Midbrain (tissue), 1 donor: ENCODE measurements at regions not wholly inside any gene's neighbourhood (a gene's known extent, or its start where the extent isn't known, plus 50 kb on each side); places are given as distances from the start of the nearest gene placed in this dataset.

ENCODE experiments used
- DNase-seq: peaks from one replicate; lab custom pipeline; 2025; lab: John Stamatoyannopoulos, UW

DNA sequence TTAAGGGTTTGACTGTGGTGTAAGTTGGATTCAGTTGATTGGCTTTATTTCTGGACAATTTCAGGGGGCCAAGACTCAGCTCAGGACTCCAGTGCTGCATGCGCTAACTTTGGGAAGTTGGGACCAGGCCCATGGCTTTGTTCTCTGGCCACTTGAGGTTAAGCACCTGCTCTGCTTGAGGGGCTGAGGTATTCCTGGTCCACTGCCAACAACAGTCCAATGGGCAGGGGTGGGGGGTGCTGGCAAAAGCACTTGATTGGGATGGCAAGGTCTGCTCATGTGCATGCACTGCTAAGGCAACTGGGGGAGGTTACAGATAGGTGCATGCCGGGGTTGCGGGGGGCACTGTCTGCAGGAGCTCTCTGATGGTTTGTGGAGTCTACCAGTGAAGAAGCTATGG is 52.6 kb upstream of the ASB17 start:
- DNase-seq, result no peak

- no peak for DNase-seq
Observed at GRCh38 chr1:75985827-75986226, 53.6 kb upstream of the ASB17 start.

DNA sequence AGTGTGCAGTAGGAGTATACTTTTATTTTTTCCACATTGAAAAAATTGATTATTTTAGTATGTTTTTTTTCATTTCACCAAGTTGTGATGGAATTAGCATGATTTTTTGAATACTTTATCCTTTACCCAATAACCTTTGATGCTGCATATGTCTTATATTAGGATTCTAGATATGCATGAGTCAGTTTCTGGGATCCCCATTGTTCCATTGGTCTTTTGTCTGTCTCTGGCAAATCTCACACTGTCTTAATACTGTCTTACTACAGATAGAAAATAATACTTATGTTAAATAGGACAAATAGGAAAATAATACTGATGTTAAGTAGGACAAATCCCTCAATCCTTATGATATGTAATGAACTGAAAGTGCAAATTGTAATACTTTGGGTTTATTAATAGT is 54.3 kb upstream of the ASB17 start:
- no peak for DNase-seq

- DNase-seq, result no peak
Observed at GRCh38 chr1:75989121-75989520, 56.9 kb upstream of the ASB17 start.

- no peak for DNase-seq
Observed at GRCh38 chr1:75990686-75991085, 58.5 kb upstream of the ASB17 start.

- DNase-seq, result peak; percentile 87
Observed at GRCh38 chr1:75991497-75992114, 59.4 kb upstream of the ASB17 start.

GRCh38 chr1:75992312-75992711 is 60.1 kb upstream of the ASB17 start:
- no peak for DNase-seq

DNA sequence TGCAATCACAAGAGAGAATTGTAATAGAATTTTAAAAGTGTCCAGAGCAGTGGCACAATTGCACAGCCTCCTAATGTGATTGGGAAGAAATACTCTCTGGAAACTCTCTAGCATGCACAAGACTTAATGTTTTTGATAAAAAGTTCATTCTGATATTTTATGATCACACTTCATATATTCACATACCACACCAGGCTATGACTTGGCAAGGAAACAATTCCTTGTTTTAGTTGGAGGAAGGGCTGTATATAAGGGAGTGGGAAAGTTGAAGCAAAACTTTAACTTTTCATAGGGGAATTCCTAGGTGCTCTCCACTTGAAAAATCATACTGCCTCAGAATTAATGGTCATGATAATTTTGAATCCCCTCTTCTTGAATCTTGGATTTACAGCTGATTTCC is 61.5 kb upstream of the ASB17 start:
- DNase-seq, result no peak

- no peak for DNase-seq
Observed at GRCh38 chr1:75996196-75996595, 64.0 kb upstream of the ASB17 start.

- DNase-seq, result no peak
Observed at GRCh38 chr1:75999034-75999433, 66.8 kb upstream of the ASB17 start.

GRCh38 chr1:76003946-76004345 is 70.6 kb upstream of the ST6GALNAC3 start:
- no peak for DNase-seq

GRCh38 chr1:76005765-76006164 is 68.8 kb upstream of the ST6GALNAC3 start:
- no peak for DNase-seq

- DNase-seq, result no peak
Observed at GRCh38 chr1:76006234-76006633, 68.3 kb upstream of the ST6GALNAC3 start.

DNA sequence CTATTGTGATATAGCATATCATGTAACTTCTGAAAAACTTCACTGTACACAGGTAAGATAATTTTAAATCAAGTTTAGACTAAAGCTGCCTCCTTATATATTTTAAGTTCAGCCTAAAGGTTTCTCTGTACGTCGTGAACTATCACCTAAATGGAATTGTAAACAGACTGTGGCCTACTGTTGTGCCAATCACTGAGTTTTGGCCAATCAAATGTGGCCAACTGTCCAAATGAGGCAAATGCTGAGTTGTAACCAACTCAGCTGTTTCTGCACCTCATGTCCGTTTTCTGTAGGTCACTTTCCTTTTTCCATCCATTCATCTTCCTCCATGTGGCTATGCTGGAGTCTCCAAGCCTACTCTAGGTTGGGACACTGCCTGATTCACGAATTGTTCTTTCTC is 63.7 kb upstream of the ST6GALNAC3 start:
- no peak for DNase-seq

DNA sequence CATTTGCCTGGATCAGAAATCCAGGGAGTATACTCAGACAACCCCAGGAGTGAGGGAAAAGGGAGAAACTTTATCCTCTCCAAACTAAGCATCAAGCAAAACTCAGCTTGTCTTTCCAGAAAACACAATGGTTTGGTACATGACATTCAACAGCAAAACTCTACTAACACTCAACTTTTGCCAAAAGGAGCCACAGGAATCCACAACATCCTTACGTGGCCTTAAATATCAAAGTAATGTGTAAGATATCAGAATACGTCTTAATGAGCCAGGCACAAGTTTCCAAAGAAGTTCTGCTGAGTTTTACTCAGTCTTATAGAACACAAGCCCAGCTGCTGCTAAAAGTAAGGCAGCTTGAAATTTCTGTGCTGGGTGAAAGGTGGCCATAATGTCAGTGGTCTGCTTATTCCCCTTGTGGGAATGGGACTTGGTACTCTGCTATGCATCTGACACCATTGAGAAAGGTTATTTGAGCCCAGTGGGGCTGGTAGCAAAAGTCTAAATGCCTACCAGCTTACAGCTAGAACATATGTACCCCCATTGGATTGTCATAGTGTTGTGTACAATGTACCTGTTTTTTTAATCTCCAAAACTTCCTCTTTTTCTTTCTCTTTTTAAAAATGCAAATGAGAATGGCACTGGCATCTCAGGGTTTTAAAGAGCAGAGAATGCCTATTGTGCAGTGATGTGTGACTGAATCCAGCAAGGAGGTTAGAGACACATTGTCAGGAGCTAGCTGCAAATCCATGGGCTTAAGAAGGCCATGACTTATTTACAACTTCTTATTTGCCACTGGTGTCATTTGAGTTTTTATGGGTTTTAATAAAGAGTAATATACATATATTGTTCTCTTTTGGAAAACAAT is 62.0 kb upstream of the ST6GALNAC3 start:
- no peak for DNase-seq

GRCh38 chr1:76013206-76013581 is 61.4 kb upstream of the ST6GALNAC3 start:
- no peak for DNase-seq

DNA sequence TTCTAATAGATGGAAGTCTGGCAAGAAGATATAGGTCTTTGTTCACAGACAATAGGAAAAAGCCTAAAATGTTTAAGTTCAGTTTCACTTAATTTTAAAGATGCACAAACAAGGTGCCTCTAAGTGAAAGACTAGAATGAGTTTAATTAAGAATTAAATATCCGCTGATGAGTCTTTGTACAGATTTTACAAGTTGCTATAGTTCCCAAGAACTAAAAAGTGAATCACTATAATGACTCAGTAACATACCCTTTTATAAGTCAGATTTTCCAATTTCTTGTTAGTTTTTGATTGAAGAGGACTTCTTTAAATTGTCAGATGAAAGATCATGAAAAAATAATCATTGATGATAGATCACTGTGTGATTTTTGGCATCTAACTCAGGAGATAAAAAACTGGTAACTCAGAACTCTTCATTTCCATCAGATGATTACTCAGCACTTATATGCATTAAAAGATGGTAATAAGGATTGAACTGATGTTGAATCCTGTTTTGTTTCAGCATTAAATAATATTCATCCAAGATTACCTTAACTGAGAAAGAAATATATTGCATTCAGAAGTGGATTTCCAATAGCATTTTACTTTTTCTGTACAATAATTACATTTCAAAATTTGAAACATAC is 59.0 kb upstream of the ST6GALNAC3 start:
- DNase-seq, result no peak

DNA sequence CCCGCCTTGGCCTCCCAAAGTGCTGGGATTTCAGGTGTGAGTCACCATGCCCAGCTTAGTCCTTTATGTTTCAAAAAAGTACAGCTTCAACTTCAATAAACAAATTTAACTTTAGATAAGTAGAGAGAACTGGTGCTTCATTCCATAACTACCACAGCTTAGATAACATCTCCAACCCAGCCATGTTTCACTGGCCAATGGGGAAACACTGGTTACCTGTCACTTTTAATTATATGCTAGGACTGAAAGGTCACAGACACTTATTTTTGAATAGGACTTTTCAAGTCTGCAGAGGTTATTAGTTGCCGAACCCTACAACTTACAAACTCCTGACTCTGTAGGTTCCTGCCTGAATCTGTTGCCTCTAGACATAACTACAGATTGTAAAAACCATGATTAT is 56.5 kb upstream of the ST6GALNAC3 start:
- DNase-seq, result no peak

GRCh38 chr1:76021846-76022245 is 52.7 kb upstream of the ST6GALNAC3 start:
- no peak for DNase-seq

DNA sequence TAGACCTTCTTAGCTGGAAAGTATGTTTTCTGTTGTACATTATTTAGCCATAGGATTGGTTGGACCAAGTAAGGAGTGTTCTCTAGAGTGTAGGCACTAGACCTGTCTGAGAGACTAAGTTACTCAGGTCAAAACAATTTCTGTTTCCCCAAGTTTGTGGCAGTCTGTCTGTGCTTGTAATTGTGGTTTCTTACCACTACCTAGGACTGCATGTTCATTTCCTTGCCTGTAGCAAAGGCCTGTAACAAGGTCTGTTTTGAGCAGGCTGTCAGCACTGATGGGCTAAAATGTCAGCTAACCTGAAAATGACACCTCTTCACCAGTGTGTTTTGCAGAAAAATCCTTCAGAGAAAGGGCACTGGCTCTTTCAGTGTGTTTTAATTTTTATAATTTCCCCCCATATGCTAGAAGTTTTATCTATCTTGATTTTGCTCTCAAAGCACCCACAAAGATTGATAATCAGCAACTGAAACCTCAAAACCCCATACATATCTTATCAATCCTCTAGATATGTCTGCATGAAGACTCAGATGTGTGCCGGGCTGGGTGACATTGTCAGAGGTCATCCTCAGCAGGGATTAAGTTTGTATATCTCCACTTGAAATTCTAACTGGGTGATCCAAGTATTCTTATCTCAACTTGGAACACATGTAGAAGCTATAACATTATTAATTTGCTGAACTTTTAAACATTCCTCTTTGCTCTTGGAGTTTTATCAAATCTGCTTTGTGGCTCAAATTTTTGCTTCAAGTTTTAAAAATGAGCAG is 50.7 kb upstream of the ST6GALNAC3 start:
- DNase-seq, result no peak
